NCI-H2196 treated with DMSO at 0.1 percent for 48 hours (cell line): ENCODE measurements at regions not wholly inside any gene's neighbourhood (a gene's known extent, or its start where the extent isn't known, plus 50 kb on each side); places are given as distances from the start of the nearest gene placed in this dataset.
"Not testable (repeated sequence)": the region's sequence is repeated elsewhere in the genome, so short reads cannot be mapped to it uniquely, and the experiment has no call there.

ENCODE experiments used
- DNase-seq: peaks from one replicate; lab custom pipeline; 2025; ENCODE audit not compliant: unreplicated experiment; lab: John Stamatoyannopoulos, UW

DNA sequence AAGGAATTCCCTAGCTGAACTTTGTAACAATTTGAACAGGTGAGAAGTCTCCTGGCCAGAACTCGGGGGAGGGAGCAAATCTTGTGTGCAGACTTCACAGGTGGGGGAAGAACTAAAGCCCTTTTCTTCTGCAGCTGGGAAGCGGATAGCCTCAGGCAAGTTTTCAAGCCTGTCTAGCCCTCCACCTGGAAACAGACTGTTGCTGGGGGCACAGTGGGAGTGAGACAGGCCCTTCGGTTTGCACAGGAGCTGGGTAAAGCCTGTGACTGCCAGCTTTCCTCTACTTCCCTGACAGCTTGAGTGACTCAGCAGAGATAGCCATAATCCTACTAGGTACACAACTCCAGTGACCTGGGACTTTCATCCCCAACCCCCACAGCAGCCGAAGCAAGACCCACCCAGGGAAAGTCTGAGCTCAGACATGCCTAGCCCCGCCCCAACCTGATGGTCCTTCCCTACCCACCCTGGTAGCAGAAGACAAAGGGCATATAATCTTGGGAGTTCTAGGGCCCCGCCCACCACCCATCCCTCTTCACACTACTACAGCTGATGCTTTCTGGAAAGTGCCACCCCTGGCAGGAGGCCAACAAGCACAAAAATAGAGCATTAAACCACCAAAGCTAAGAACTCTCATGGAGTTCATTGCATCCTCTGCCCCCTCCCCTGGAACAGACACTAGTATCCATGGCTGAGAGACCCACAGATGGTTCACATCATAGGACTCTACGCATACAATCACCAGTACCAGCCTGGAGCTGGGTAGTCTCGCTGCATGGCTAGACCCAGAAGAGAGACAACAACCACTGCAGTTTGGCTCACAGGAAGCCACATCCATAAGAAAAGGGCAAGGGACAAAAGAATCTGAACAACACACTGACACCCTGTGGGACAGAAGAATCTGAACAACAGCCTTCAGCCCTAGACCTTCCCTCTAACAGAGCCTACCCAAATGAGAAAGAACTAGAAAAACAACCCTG lies 479.0 kb downstream of the RAP2B start:
- no peak for DNase-seq

DNA sequence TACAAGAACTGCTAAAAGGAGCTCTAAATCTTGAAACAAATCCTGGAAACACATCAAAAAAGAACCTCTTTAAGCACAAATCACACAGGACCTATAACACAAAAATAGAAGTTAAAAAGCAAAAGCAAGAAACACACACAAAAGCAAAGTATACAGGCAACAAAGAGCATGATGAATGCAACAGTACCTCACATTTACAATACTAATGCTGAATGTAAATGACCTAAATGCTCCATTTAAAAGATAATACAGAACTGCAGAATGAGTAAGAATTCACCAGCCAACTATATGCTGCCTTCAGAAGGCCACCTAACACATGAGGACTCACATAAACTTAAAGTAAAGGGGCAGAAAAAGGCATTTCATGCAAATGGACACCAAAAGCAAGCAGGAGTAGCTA lies 478.6 kb upstream of the ARHGEF26 start:
- not testable (repeated sequence) for DNase-seq

DNA sequence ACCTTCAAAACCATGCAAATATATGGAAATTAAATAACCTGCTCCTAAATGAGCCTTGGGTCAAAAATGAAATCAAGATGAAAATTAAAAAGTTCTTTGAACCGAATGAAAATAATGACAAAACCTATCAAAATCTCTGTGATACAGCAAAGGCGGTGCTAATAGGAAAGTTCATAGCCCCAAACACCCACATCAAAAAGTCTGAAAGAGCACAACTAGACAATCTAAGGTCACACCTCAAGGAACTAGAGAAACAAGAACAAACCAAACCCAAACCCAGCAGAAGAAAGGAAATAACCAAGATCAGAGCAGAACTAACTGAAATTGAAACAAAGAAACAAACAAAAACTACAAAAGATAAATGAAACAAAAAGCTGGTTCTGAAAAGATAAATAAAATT lies 477.7 kb upstream of the ARHGEF26 start:
- DNase-seq: not testable (repeated sequence)

DNA sequence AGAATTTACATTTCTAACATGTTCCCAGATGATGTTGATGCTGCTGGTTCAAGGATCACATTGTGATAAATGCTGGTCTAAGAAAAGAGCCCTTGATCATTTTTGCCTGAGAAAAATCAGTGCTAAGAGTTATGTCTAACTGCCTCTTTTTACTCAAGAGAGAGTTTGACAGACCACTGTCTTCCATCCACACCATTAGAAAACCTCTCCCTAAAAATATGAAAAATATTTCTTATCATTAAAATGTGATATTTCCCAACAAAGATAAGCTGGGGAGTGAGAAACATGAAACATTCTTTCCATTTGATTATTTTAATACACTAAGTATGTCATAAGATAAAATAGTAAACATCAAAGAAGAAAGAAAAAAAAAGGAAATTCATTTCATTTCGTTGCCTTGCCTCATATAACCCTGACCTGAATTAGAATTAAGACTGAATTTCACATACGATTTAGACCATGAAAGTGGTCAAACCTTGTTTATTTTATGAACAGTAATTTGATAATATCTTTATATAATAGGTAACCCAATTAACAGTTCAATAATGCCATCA lies 471.8 kb upstream of the ARHGEF26 start:
- no peak for DNase-seq

DNA sequence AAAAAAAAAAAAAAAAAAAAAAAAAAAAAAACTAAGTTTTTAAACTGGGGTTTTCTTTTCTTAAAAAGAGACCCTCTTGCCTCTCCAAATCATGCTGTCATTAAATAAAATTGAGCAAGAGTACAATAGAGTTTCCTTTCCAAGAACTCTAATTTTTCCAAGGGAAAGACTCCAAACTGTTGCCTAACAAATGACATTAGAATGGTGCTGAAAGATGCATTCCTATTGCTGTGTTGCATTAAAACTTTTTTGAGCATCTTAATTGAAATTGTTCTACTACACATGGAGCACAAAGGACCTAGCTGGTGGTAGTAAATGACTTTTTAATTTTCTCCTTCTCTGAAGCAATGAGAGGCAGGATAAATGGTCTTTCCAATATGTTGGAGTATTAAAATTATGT lies 469.1 kb upstream of the ARHGEF26 start:
- DNase-seq: no peak

DNA sequence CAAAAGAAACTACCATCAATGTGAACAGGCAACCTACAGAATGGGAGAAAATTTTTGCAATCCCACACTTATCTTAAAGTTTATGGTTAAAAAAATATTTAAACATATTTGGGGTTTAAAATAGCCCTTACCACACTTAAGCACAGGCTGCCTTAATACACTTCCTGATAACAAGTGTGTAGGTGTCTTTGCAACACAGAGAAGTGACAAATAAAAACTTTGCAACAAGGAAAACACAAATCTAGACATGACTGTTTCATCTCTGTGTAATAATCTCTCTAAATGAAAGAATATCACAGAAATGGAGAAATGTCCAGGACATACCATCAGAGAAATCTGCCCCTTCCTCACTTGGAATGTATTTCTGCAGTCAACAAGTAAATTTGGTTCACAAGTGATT lies 464.1 kb upstream of the ARHGEF26 start:
- no peak for DNase-seq

DNA sequence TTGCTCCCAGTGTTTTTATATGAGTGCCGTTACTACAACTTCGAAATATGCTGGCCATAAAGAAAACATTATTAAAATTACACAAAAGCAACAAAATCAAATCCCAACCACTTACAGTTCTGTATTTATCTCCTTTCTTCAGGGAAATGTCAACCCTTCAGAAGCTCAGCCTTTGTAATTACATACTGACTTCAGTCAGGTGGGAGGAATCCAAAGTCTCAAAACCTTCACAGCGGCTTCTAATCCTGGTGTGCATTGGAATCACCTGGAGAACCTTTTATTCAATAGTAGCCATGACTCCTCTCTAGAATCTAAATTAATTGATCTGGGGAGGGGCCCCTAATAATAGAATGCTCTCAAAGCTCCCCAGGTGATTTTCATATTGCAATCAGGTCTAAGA lies 463.7 kb upstream of the ARHGEF26 start:
- no peak for DNase-seq

DNA sequence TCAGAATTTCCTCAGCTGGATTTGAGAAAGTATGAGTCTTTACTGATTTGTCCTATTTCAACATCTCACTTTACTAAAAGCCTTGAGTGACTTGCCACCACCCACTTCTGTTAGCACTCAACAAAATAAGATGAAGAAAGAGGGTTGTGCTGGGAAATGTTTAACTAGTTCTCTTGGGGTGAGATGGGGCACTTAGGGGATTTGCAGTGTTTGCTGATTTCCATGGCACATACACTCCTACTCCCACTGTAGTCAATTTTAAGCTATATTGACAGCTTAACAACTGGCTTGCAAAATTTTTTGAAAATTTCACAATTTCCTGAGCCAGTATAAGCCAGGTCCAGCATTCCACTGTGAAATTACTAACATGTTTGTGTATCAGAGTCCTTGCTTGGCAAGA lies 463.1 kb upstream of the ARHGEF26 start:
- no peak for DNase-seq

DNA sequence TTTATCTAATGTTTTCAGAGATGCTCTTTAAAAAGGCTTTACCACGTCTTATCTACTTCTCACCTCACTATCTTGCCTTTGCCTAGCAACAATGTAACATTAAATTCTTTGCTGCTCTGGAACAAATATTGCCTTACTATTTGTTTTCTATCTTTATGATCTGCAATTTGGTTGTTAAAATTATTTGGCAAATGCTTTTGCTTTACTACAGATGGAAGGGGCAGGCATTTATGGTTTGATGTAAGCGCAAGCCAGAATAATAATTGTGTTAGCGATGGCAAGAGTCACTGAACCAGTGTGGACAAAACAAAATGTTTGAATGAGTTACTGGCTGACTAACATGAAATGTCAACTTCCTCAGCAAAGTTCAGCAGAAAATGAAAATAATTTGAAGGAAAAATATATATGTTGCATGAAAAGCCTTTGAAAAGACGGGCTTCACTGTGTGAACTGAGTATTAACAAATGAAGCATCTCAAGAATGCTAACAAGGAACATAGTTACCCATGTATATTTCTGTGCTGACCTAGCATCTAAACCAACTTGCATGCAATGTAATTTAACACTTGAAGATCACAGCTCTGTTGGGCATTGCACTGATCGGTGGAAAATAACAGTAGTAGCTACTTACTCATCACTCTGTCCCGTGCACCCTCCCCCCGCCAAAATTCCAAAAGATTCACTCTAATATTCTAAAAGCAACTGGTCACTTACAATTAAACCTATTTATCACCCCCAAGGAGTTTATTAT lies 454.0 kb upstream of the ARHGEF26 start:
- no peak for DNase-seq

DNA sequence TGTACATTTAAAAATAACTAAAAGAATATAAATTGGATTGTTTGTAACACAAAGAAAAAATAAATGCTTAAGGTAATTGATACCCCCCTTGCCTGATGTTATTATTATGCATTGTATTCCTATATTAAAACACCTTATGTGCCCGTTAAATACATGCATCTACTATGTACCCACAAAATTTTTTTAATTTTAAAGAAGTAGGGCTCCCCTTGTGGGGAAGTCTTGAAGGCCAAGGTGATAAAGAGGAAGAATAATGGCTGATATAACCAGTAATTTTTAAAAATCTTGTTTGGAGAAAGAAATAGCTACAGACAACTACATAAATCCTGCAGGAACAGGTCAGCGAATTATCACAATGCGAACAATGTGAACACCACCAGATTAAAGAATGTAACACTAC lies 451.7 kb upstream of the ARHGEF26 start:
- DNase-seq: no peak

DNA sequence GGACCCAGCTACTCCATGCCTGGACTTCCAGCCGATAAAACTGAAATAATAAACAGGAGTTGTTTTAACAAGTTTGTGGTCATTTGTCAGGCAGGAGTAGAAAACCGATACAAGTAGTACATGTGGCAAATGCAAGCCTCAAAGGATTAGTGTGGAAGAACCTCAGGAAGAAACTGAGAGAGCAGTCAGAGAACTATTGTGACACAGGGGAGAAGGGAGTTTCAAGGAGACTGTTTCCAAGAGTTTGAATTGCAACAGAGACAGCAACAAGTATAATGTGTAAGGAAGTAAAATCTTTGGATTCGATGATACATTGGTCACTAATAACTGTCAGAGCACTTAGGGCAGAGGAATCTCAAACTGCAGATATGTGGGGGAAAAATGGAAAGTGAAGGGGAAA lies 450.6 kb upstream of the ARHGEF26 start:
- no peak for DNase-seq

DNA sequence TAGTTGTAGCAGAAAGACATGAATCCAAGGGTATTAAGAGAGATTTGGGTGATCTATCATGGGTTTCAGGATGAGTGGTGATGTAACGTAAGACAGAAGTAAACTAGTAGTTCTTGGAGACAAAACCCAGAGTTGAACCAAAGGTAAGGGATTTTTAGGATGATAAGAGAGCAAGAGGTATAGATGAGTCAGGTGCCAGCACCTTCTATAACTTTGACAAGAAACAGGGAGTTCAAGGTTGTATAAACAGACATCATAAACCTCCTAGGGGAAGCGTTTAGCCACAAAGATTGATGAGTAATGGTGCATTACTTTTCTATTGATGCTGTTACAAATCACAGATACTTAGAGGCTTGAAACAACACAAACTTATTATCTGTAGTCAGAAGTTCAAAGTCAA lies 447.3 kb upstream of the ARHGEF26 start:
- no peak for DNase-seq

DNA sequence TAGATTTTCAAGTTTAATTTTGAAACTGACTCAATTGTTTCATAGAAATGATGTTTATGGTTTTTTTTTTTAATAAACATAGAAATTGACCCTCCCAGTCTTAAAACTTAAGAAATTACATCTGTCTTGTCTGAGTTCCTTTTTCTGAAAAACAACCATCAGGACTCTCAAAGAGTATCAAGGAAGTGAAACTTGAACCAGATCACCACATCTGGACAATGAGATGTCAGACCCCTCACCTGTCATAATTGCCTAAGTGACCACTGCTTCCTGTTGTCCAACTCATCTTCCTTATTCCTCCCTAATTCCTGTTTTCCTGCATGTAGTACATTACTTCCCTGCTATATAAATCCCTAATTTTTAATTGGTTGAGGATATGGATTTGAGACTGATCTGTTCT lies 441.5 kb upstream of the ARHGEF26 start:
- DNase-seq: no peak

DNA sequence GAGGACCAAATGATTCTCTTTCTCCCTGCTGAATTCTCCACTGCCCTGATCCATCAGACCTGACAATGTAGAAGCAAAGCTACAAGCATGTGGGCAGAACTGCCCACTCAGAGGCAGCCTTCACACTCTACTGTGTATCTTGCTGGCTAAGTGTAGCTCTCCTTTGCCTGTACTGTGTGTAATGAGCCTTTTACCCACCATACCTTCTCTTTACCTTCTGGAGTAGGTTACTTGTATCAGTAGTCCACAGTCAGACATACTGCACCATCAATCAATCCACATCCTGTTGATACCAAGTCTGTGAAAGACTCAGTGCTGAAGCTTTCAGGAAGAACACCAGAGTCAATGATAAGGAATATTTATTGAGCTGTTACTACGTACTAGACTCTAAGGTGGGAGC lies 440.7 kb upstream of the ARHGEF26 start:
- no peak for DNase-seq

DNA sequence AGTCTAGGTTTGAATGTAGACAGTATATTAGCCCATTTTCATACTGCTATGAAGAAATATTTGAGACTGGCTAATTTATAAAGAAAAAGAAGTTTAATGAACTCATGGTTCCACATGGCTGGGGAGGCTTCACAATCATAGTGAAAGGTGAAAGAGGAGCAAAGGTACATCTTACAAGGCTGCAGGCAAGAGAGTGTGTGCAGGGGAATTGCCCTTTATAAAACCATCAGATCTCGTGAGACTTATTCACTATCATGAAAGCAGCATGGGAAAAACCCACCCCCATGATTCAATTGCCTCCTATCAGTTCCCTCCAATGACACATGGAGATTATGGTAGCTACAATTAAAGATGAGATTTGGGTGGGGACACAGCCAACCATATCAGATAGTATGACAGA lies 440.1 kb upstream of the ARHGEF26 start:
- no peak for DNase-seq

DNA sequence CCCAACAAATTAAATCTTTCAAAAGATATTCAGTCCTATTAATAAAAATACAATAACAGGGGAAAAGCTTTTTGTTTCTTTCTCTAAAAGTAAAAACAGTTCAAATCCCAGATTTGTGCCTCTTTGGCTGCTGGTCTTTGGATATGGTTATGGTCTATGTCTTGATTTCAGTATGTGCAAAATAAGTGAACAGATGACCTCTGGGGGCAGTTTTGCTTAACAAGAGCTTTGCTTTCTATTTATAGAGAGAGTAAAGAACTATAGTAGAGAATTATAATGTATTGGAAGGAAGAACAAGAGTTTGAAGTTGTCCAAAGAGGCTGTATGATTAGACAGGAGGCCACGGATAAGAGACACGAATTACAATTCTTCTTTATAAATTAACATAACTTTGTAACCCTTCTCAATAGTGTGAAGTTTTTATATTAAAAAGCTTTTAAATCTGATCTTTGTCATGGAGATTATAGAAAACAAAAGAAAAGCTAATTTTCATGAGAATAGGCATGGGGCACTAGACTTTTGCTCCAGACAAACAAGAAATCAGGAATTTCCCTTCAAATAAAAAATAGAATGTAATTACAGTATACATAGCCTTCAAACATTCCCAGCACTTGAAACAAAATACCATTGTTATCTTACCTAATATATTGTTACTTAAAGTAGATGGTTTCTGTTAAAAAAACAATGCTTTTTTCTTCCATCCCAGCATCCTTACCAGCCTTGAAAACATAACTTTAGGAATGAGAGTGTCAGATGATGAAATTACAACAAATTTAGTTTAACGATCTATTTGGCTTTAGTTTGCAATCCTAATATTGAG lies 432.7 kb upstream of the ARHGEF26 start:
- no peak for DNase-seq

DNA sequence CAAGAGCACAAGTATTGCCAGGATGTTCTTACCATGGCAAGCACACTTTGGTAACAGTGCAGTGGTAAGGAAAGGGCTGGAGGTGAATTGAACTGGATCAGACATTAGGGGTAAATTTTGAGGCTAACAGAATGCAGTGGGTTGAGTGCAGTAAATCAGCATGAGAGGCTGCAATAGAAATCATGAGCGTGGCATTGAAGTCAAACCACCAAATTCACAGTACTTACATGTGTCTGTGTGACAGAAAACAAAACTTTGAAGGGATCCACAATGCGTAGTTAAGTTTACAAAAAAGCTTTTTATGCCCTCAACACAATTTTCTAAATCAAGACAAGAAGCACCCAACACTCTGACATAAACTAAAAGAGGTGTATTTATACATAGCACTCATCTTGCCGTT lies 428.0 kb upstream of the ARHGEF26 start:
- no peak for DNase-seq

DNA sequence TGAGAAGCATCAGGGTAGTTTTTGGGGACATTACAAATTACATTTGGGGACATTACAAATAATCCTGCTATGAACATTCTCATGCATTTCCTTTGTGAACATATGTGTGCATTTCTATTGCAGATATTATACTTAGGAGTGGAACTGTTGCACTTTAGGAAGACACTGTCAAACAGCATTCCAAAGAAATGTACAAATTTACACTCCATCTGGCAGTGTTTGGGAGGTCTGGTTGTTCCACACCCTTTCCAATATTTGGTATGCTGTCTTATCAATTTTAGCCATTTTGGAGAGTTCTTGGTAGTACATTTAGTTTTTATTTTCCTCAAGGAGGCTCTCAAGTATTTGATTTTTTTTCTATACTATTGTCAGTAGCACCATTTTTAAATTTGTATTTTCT lies 419.1 kb upstream of the ARHGEF26 start:
- no peak for DNase-seq

DNA sequence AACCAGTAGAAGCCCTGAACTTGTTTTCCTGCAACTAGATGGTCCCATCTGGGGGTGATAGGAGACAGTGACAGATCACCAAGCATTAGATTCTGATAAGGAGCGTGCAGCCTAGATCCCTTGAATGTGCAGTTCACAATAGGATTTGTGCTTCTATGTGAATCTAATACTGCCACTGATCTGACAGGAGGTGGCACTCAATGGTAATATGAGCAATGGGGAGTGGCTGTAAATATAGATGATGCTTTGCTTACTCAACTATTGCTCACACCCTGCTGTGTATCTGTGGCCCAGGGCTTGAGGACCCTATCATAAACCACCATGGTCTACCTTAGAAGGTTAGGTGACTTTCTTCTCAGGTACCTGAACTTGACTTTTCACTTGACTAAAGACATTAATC lies 417.1 kb upstream of the ARHGEF26 start:
- no peak for DNase-seq

DNA sequence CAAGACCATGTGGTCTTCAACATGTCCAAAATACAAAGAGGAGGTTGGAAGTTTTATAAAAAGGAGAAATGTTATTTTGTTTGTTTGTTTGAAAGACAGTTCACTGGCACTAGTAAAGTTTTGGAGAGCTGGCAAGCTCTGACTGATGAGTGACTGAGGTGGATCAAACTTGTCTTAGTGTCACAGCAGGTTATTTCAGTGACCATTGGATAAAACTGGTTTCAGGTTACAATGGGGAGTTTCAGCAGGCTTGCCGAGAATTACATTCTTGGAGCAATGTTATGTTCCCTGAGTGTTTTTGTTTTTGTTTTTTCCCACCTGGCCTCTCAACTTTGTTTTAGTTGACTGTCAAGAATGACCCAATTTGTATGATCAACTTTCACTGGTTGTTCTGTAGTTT lies 414.5 kb upstream of the ARHGEF26 start:
- no peak for DNase-seq

DNA sequence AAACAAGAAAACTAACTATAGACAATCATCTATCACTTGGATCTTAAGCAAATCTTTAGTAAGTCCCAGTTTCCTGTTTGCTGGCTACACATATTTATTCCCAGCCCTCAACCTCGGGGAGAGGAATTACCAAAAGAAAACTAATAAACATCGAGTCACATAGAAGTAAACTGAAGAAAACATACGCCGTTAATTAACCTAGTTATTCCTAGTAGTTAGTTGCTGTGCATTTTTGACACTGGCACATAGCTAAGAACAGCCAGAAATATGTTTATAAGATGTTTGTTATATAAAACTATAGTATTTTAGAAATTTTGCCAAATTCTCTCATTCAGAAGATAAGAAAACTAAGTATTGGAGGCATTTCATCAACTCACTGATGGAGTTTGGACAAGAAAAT lies 407.2 kb upstream of the ARHGEF26 start:
- DNase-seq: no peak
